ENCODE measurements at regions not wholly inside any gene's neighbourhood (a gene's known extent, or its start where the extent isn't known, plus 50 kb on each side); places are given as distances from the start of the nearest gene placed in this dataset.

- TF ChIP-seq, protein P1, sequence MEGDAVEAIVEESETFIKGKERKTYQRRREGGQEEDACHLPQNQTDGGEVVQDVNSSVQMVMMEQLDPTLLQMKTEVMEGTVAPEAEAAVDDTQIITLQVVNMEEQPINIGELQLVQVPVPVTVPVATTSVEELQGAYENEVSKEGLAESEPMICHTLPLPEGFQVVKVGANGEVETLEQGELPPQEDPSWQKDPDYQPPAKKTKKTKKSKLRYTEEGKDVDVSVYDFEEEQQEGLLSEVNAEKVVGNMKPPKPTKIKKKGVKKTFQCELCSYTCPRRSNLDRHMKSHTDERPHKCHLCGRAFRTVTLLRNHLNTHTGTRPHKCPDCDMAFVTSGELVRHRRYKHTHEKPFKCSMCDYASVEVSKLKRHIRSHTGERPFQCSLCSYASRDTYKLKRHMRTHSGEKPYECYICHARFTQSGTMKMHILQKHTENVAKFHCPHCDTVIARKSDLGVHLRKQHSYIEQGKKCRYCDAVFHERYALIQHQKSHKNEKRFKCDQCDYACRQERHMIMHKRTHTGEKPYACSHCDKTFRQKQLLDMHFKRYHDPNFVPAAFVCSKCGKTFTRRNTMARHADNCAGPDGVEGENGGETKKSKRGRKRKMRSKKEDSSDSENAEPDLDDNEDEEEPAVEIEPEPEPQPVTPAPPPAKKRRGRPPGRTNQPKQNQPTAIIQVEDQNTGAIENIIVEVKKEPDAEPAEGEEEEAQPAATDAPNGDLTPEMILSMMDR (IDR thresholded peaks at IDR 0.05), result no peak
- no peak for TF ChIP-seq POLR2A (IDR thresholded peaks at IDR 0.05)
Measured at GRCh38 chr2:2887772-2888387, 489.7 kb downstream of the EIPR1 start.
